Effector CD4-positive, alpha-beta T cell (primary cell): ENCODE measurements at regions not wholly inside any gene's neighbourhood (a gene's known extent, or its start where the extent isn't known, plus 50 kb on each side); places are given as distances from the start of the nearest gene placed in this dataset.

Experiments
- DNase-seq: peaks from one replicate; pipeline ENCODE4 v3.0.0-alpha.2; 2020

- DNase-seq = no peak
Measured at GRCh38 chrX:16511796-16512776, 137.9 kb upstream of the S100G start.

GRCh38 chrX:16516232-16516876 lies 133.6 kb upstream of the S100G start:
- DNase-seq = no peak

GRCh38 chrX:16517039-16517605 lies 132.8 kb upstream of the S100G start:
- no peak for DNase-seq

GRCh38 chrX:16518131-16518530 lies 131.8 kb upstream of the S100G start:
- no peak for DNase-seq

- DNase-seq = no peak
Measured at GRCh38 chrX:16524316-16524715, 125.6 kb upstream of the S100G start.

- DNase-seq = no peak
Measured at GRCh38 chrX:16526003-16526402, 124.0 kb upstream of the S100G start.

GRCh38 chrX:16528620-16529019 lies 121.3 kb upstream of the S100G start:
- DNase-seq = no peak
